ENCODE measurements at regions not wholly inside any gene's neighbourhood (a gene's known extent, or its start where the extent isn't known, plus 50 kb on each side); places are given as distances from the start of the nearest gene placed in this dataset.

- BruUV-seq (replicated peaks), result no TSS peak
- ATAC-seq (no peak), DNase-seq (ENCODE audit: low spot score) (no peak), FAIRE-seq (no peak)
- in situ Hi-C loops (cut with HindIII; ENCODE audit: extremely low pct_ligation_motif_present, low pct_unique_long_range_greater_than_20kb) (no loop called here), intact Hi-C loops (cut with micrococcal nuclease; ENCODE audit: unreplicated experiment) (no loop called here)
- H4K20me1 ChIP-seq (ENCODE audit: insufficient read depth, low read length), result no peaks in the 10 kb centered on the region
- POLR2A ChIA-PET, result no interaction called here
- H2AFZ ChIP-seq (ENCODE audit: low read length), result no peak overlapping the region
- H3K79me2 ChIP-seq (ENCODE audit: insufficient read depth, low read length), result peaks cover 3% of the 10 kb centered on the region
- H3K27me3 ChIP-seq (ENCODE audit: control insufficient read depth in 1 of 2, insufficient read depth in 2 of 2, low read length in 2 of 2), result no peaks in the 10 kb centered on the region
- H3K9ac ChIP-seq (ENCODE audit: insufficient read depth, low read depth, low read length), result 0 out of 2 replicates have a peak overlapping the region, but pooled peaks have one; percentile 4
- no peak overlapping the region for H3K4me3 ChIP-seq (replicated peaks in 1 of 3; ENCODE audit: insufficient read depth in 1 of 3, low read depth in 2 of 3, low read length in 3 of 3)
- CTCF ChIA-PET (ENCODE audit: low intra/inter-chr PET ratio, low total read pairs), result no interaction called here
- 0 out of 2 replicates have a peak, but pooled peaks have one; percentile 1 for TF ChIP-seq PAWR (CRISPR knock-in tag; IDR thresholded peaks at IDR 0.05; ENCODE audit: borderline replicate concordance)
- TF ChIP-seq KLF12 (CRISPR knock-in tag; IDR thresholded peaks at IDR 0.05; ENCODE audit: borderline replicate concordance), result no peak
- no peak for TF ChIP-seq GRHL1 (CRISPR knock-in tag; conservative IDR thresholded peaks at IDR 0.05)
- TF ChIP-seq FOXA3 (CRISPR knock-in tag; IDR thresholded peaks at IDR 0.05), result no peak
- TF ChIP-seq MEIS1 (CRISPR knock-in tag; IDR thresholded peaks at IDR 0.05; ENCODE audit: borderline replicate concordance), result peak; percentile 27; the same call in 1 of the 2 replicates
- TF ChIP-seq ZMYM4 (CRISPR knock-in tag; IDR thresholded peaks at IDR 0.05), result no peak
- no peak for TF ChIP-seq ZNF740 (CRISPR knock-in tag; IDR thresholded peaks at IDR 0.05)
- TF ChIP-seq GATAD2A (CRISPR knock-in tag; IDR thresholded peaks at IDR 0.05), result 0 out of 2 replicates have a peak, but pooled peaks have one; percentile 10
- peaks cover 100% of the 10 kb centered on the region for H3K4me1 ChIP-seq (ENCODE audit: insufficient read depth, low read length)
- H3K4me2 ChIP-seq (ENCODE audit: low read depth, low read length), result no peak overlapping the region
- peak overlapping the region; percentile 39 for H3K27ac ChIP-seq (ENCODE audit: extremely low read length, insufficient read depth, low read length)
- WGBS (ENCODE audit: low lambda C conversion rate), result 73% methylated on average over 3 of the region's 3 CpGs
- no peaks in the 10 kb centered on the region for H3K36me3 ChIP-seq (replicated peaks in 1 of 2; ENCODE audit: control insufficient read depth in 1 of 2, insufficient read depth in 2 of 2, low read length in 2 of 2)
- no peaks in the 10 kb centered on the region for H3K9me3 ChIP-seq (ENCODE audit: low read length)
Measured at GRCh38 chr6:167672738-167673137, 154.0 kb upstream of the AFDN start.
